Astrocyte of the cerebellum (primary cell): ENCODE measurements at regions not wholly inside any gene's neighbourhood (a gene's known extent, or its start where the extent isn't known, plus 50 kb on each side); places are given as distances from the start of the nearest gene placed in this dataset.

Experiments
- DNase-seq: peaks from one replicate; pipeline ENCODE4 v3.0.0-alpha.2; 2011; ENCODE audit warnings: low read depth
- H3K4me3 ChIP-seq: 2 replicates; pipeline ENCODE4 v1.5.1; 2011; ENCODE audit warnings: mild to moderate bottlenecking, low read depth, low read length, moderate library complexity
- CTCF ChIP-seq: IDR thresholded peaks from 2 replicates; pipeline ENCODE4 v1.5.1; 2012; ENCODE audit warnings: low read length, low read depth, moderate library complexity, mild to moderate bottlenecking; ENCODE audit errors: missing control alignments
- in situ Hi-C: cut with HindIII; loops from 2 replicates; pipeline ENCODE4 v1.10.0; 2017; ENCODE audit warnings: low sequenced_read_pairs

GRCh38 chr1:201663491-201664113 is 124.7 kb downstream of the NAV1 start:
- DNase-seq: no peak
- H3K4me3 ChIP-seq: no peak overlapping the region
- in situ Hi-C loops: no loop called here
- TF ChIP-seq CTCF: no peak

GRCh38 chr1:201665036-201665435 is 126.1 kb downstream of the NAV1 start:
- in situ Hi-C loops: no loop called here
- H3K4me3 ChIP-seq: no peak overlapping the region
- DNase-seq: no peak
- TF ChIP-seq CTCF: no peak

- TF ChIP-seq CTCF: no peak
- DNase-seq: no peak
- in situ Hi-C loops: no loop called here
- H3K4me3 ChIP-seq: no peak overlapping the region
Measured at GRCh38 chr1:201666102-201666501, 127.2 kb downstream of the NAV1 start.

GRCh38 chr1:201666645-201667044 is 127.7 kb downstream of the NAV1 start:
- in situ Hi-C loops: no loop called here
- no peak for DNase-seq
- TF ChIP-seq CTCF: no peak
- H3K4me3 ChIP-seq: no peak overlapping the region

GRCh38 chr1:201667479-201667878 is 128.6 kb downstream of the NAV1 start:
- DNase-seq: no peak
- H3K4me3 ChIP-seq: no peak overlapping the region
- in situ Hi-C loops: no loop called here
- no peak for TF ChIP-seq CTCF

- DNase-seq: no peak
- in situ Hi-C loops: no loop called here
- H3K4me3 ChIP-seq: no peak overlapping the region
- TF ChIP-seq CTCF: no peak
Measured at GRCh38 chr1:201670517-201670916, 131.6 kb downstream of the NAV1 start.
